ENCODE measurements at regions not wholly inside any gene's neighbourhood (a gene's known extent, or its start where the extent isn't known, plus 50 kb on each side); places are given as distances from the start of the nearest gene placed in this dataset.

DNA sequence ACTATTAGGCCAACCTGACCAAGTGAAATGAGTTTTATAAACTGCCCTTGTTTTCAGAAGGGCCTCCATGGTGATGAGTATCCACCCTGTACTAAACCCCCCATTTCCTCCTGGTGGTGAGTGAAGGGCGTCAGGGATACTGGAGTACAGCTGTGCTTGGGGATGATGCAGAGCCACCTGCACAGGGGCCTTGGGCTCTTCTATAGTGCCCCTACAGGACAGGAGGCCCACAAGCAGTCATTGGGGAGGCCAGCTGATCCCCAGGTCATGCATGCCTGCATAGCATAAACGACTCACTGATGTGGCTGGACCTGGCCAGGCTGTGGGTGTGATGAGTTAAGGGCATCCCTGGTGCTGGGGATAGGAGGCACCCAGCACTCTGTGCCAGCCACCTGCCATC is 114.1 kb upstream of the CELF2 start:
- no peak for DNase-seq

DNA sequence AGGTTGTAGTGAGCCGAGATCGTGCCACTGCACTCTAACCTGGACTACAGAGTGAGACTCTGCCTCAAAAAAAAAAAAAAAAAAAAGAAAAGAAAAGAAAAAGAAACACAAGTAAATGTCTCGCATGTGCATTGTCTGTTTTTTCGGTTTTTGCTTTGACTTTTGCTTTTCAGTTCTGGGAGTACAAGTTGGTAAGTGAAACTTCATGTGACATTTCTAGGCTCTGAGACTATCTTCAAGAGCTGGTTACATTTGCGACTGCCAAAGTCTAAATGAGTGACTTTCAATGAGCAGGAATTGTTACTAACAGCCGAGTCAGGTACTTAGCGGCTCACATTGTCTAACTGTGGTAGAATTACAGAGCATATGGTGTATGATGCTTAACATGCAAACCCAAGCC is 107.0 kb upstream of the CELF2 start:
- DNase-seq: no peak

- no peak for DNase-seq
Observed at GRCh38 chr10:10911035-10911434, 106.6 kb upstream of the CELF2 start.

DNA sequence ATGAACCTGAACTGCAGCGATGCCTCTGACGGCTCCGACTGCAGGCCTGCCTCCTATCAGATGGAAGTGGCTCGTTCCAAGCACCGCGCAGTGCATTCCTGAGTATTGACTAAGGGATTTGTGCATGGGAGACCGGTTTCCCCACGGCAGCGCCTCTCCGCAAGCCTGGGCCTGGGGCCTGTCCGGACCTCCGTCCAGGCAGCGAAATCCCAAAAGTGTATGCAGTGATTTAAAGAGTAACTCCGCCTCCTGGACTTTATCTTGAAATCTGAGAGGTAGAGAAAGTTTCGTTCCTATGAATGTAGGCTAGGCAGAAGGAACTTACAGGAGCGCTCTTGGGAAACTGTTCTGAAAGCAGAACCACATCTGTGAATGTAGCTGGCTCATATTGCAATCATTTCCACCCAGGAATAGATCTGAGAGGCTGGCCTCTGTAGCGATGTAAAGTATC is 106.2 kb upstream of the CELF2 start:
- DNase-seq: peak in 4 of 14 donors; percentile 1 to 3 (median 2)

DNA sequence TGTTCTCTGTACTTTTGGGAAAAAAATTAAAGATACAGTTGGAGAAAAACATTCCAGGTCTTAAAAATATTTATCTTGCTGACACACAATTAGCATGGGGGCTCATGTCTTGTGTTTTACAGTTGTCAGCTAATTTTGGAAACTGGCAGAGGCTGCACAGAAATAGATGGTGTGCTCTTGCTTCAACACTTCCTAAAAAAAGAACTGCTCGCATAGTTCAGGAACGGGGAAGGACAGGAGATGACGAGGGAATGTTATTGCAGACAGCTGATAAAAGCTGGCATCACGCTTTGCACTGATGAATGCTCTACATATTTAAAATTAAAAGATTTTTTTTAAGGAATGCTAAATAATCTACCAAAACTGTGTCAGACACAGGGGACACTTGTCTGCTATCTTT is 103.5 kb upstream of the CELF2 start:
- no peak for DNase-seq

- DNase-seq: no peak
Observed at GRCh38 chr10:10915215-10915614, 102.5 kb upstream of the CELF2 start.

DNA sequence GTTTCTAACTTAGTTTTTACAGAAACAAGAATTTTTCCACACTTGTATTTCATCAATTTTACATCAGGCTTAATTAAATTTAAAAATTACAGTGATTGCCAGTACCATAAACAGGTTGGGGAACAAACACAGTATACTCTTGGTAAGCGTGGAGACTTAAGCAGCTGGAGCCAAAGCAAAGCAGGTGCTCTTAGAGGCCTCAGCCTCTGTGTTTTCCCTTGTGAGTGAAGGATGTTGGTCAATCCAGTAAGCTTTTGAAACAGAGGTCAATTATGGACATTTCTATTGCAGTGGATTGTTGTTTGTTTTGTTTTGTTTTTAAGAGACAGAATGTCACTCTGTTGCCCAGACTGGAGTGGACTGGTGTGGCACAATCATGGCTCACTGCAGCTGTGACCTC is 100.6 kb upstream of the CELF2 start:
- no peak for DNase-seq

DNA sequence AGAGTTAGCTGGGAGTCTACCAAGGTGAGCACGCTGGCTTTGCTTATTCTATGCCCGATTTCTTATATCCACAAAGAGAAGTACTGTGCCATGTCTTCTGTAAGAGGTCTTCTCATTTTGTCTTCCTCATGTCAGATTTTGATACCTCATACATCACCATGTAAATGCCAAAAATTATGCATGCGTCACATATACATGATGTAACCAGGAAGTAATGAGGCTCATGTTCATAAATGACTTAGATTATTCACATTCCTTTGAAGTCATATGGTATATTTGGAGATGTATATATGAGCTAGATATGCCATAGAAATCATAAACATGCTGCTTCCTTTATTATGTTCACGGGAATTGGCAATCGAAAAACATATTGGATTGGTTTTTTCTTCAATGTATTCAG is 97.7 kb upstream of the CELF2 start:
- DNase-seq: no peak

DNA sequence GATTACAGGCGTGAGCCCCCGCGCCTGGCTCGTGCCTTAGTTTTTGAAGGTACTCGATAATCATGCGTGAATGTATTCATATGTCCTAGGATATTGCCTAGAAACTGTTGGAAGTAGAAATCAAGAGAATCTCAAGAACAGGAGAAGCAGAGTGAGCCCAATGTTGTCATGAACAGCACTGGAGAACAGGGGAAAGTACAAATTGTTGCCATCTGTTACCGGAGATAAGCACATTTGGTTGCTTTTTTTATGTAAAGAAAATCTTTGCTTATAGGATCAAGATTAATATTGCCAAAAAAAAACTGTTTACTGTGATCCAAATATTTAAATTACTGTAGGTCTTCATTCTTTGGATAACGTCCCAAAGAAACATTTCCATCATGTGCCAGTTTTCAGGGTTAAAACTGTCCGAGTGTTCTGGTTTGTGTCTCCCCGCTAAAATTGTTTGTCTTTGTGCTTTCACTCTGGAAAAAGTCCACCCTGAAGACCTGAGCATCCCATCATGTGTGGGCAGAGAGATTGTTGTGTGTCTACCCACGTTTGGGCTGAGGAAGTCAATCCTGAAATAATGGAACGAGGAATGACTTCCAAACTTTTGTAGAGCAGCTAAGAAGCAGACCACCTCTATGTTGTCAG is 95.7 kb upstream of the CELF2 start:
- no peak for DNase-seq

- no peak for DNase-seq
Observed at GRCh38 chr10:10923029-10923651, 94.5 kb upstream of the CELF2 start.

GRCh38 chr10:10925667-10926066 is 92.0 kb upstream of the CELF2 start:
- no peak for DNase-seq

GRCh38 chr10:10927608-10928007 is 90.1 kb upstream of the CELF2 start:
- no peak for DNase-seq

DNA sequence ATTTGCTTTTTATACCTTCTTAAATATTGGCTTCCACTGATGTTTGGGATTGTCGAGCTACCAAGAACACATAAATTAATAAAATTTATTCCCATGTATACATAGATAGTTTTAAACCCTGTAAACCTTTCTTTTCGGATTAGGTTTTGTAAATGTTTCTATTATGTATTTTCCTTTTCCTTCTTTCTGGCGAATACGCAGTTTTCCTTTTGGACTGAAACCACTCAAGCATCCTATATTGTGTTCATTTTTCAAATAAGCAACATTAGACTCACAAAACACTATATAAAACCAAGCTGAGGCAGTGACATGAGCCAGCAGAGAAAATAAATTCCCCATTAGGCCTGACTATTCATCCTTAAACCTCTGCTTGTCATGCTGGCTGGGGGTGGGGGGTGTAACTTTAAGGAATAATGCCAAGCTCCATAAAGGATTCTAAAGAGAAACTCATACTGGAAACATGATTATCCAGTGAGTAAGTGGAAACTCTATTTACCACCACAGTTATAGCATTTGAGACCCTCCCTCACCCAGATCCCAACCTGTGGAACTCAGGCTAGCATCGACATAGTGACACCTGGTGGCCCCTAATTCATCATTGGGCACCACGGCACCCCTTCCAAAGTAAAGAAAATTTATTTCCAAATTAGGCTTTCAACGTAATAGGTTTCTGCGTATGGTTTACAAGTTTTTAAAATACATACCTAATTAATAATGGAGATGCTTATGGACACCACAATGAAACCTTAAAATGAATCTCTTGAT is 86.5 kb upstream of the CELF2 start:
- DNase-seq: no peak

DNA sequence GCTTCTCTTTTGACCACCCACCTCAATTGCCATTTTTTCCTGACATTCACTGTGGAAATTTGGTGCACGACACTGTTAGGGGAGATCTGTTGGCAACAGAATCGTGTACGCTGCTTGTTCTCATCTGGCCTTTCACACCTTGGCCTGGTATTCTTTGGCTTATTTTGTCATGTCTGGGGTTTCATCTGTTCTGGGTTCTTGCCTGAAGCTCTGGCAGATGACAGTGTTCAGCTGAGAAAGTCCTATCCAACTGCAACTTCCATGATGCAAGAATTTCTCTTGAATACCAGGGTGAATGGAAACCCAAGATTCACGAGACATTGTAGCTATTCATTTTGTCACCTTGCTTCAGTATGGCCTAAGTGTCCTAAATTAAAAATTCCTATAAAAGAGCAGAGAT is 82.6 kb upstream of the CELF2 start:
- no peak for DNase-seq

GRCh38 chr10:10938676-10939075 is 79.0 kb upstream of the CELF2 start:
- no peak for DNase-seq

- DNase-seq: no peak
Observed at GRCh38 chr10:10941127-10941730, 76.4 kb upstream of the CELF2 start.

GRCh38 chr10:10942441-10942840 is 75.2 kb upstream of the CELF2 start:
- no peak for DNase-seq

DNA sequence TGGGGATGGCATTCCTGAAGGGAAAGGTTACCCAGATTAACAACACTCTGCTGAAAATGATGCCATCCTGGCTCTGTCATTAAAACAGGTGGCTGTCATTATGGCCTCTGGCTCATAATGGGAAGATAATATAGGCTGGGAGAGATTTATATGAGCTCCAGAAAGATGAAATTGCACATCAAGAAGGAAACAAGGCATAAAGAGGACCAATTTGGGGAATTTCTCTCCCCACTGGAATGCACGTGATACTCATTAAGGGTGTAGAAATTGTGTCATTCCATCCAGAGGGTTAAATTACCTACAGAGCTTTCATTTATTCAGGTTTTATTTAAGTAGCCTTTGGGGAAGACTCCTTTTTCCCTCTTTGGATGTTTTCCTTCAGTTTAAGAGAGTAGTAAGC is 71.6 kb upstream of the CELF2 start:
- no peak for DNase-seq

DNA sequence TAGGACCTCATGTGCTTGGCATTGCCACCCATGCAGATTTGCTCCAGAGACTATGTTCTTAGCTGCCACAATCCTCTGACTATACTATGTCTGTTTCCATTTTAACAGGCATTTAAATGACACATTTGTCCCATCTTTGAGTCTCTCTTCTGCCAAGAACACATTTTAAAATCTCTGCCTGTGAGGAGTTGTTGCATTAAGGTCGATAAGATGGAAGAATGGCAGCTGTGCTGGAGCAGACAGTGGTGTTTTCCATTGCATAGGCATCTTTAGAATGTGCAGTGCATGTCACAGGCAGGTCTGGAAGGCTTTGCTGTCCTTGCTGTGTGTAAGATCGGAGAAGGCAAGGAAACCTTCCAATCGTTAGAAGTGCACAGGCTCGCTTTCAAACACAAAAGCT is 70.9 kb upstream of the CELF2 start:
- no peak for DNase-seq

GRCh38 chr10:10951675-10952074 is 66.0 kb upstream of the CELF2 start:
- DNase-seq: no peak

- DNase-seq: no peak
Observed at GRCh38 chr10:10952800-10953199, 64.9 kb upstream of the CELF2 start.

GRCh38 chr10:10956681-10957542 is 60.8 kb upstream of the CELF2 start:
- DNase-seq: no peak

DNA sequence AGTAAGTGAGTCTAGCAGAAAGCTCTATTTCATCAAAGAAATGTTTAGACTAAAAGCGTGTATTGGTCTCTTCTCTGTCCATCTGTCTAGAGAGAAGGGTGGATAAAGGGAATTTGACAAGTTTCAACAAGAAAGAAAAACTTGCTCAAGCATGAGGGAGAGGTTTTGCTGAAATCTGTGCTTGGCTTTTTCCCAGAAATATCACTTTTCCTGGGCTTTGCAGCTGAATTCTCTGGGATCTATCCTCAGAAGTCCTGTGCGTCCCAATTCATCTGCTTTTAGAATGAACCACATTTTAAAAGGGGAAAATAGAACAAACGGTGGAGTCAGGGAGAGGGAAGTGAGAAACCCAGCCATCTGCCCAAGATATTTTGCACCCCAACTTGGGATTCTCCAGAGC is 59.6 kb upstream of the CELF2 start:
- no peak for DNase-seq
